ENCODE measurements at regions not wholly inside any gene's neighbourhood (a gene's known extent, or its start where the extent isn't known, plus 50 kb on each side); places are given as distances from the start of the nearest gene placed in this dataset.

DNA sequence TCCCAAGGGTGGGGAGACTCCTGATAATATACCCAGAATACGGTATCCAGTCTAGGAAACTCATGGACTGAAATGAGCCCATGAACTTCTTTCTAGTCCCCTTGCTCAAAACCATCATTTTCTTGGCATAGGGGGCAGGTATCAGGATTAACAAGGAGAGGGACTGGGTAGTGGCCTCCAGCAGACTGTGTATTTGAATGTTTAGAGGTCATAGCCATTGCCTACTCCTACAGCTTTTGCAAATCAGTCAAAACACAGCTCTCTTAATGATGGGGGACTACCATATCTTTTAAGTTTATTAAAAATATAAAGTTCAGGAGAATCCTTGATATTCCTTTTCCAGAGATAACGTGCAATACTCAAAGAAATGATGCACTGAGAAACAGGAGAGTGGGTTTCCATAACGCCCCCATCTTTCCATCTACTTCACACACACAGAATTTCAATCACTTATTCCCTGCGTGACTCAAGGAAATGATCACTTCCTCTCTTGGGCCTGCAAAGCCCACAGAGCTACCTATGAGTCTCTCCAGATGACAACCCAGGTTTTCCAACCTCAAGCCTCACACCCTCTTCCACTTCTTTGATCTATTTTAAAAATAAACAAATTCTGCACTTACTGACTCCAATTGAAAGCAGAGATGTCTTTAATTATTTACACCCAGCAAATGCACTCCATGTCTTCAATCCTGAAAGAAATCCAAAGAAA lies 584.0 kb upstream of the LMCD1 start:
- 73 to 83% methylated on average over 4 of the region's 4 CpGs for WGBS, 2 donors
- Histone ChIP-seq H3K4me3 (replicated peaks in 1 of 3) (no peak overlapping the region), H3K36me3 (no peaks in the 10 kb centered on the region), H3K27ac (no peak overlapping the region), H3K27me3 (no peaks in the 10 kb centered on the region), H3K9me3 (no peaks in the 10 kb centered on the region), H3K4me1 (no peaks in the 10 kb centered on the region)
- DNase-seq: no peak
- no peak for TF ChIP-seq POLR2A (IDR thresholded peaks at IDR 0.05)
- TF ChIP-seq, protein P1, sequence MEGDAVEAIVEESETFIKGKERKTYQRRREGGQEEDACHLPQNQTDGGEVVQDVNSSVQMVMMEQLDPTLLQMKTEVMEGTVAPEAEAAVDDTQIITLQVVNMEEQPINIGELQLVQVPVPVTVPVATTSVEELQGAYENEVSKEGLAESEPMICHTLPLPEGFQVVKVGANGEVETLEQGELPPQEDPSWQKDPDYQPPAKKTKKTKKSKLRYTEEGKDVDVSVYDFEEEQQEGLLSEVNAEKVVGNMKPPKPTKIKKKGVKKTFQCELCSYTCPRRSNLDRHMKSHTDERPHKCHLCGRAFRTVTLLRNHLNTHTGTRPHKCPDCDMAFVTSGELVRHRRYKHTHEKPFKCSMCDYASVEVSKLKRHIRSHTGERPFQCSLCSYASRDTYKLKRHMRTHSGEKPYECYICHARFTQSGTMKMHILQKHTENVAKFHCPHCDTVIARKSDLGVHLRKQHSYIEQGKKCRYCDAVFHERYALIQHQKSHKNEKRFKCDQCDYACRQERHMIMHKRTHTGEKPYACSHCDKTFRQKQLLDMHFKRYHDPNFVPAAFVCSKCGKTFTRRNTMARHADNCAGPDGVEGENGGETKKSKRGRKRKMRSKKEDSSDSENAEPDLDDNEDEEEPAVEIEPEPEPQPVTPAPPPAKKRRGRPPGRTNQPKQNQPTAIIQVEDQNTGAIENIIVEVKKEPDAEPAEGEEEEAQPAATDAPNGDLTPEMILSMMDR (IDR thresholded peaks at IDR 0.05): no peak
- intact Hi-C loops (cut with DNase I): no loop called here

DNA sequence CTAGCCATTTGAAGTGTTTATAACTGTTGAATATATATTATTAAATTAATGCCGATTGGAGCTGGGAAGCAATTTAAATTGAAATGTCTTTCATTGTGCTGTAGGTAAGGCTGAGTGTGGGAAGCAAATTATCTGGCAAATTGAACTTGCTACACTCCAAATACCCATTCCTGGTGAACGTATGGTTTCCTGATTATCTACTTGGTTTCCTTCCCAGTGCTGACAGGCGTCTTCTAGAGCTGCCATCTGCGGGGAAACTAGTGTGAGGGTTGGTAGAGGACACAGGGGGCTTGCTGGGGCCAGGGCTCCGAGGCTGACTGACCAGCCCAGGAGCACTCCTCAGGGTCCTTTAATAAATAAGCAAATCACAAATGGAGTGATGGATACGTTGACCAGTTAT lies 581.4 kb upstream of the LMCD1 start:
- no peaks in the 10 kb centered on the region for H3K27me3 ChIP-seq
- H3K9me3 ChIP-seq: no peaks in the 10 kb centered on the region
- no peak overlapping the region for H3K27ac ChIP-seq
- no peaks in the 10 kb centered on the region for H3K4me1 ChIP-seq
- intact Hi-C loops (cut with DNase I): no loop called here
- DNase-seq: no peak
- TF ChIP-seq POLR2A (IDR thresholded peaks at IDR 0.05): no peak
- TF ChIP-seq, protein P1 (IDR thresholded peaks at IDR 0.05): no peak
- no peak overlapping the region for H3K4me3 ChIP-seq (replicated peaks in 1 of 3)
- H3K36me3 ChIP-seq: no peaks in the 10 kb centered on the region
- 68 to 74% methylated on average over 6 of the region's 6 CpGs for WGBS, 2 donors

DNA sequence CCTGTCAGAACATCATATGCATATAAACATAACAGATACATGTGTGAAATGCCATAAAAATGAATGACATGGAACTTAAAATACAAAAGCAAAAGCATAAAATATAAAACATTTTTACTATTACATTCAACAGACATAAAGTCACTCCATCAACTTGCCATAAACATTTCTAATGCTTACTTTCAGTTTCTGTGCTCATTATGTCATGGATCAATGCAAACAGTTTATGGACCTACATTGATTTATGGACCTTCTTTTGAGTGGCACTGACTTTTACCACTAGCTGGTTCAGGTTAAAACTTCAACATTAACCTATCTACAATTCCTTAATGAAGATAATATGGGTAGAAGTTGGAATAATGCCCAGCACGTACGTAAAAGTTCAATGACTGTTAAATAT lies 577.4 kb upstream of the LMCD1 start:
- H3K9me3 ChIP-seq: no peaks in the 10 kb centered on the region
- no peaks in the 10 kb centered on the region for H3K4me1 ChIP-seq
- no peak overlapping the region for H3K27ac ChIP-seq
- H3K4me3 ChIP-seq (replicated peaks in 1 of 3): no peak overlapping the region
- TF ChIP-seq, protein P1 (IDR thresholded peaks at IDR 0.05): no peak
- TF ChIP-seq POLR2A (IDR thresholded peaks at IDR 0.05): no peak
- no peaks in the 10 kb centered on the region for H3K27me3 ChIP-seq
- H3K36me3 ChIP-seq: no peaks in the 10 kb centered on the region
- 80 to 83% methylated on average over 2 of the region's 2 CpGs for WGBS, 2 donors
- no peak for DNase-seq
- intact Hi-C loops (cut with DNase I): no loop called here

DNA sequence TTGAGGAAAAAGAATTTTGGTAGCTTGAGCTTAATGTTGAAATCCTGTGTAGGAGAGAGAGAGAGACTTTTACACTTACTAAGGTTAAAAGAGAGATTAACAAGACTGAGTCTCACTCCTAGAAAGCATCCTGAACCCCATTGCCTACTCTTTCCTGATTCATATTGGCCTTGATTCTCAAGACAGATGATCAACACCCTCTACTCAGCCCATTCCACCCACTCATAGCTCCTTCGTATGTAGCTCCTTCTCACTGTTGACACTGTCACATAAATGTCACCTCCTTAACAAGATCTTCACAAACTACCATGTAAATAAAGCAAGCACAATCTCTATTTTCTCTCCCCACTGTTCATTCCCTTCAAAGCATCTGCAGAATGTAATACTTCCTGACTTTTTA lies 574.6 kb upstream of the LMCD1 start:
- no peak for TF ChIP-seq POLR2A (IDR thresholded peaks at IDR 0.05)
- TF ChIP-seq, protein P1 (IDR thresholded peaks at IDR 0.05): no peak
- WGBS, 2 donors: 33 to 57% methylated on average over 1 of the region's 1 CpG

DNA sequence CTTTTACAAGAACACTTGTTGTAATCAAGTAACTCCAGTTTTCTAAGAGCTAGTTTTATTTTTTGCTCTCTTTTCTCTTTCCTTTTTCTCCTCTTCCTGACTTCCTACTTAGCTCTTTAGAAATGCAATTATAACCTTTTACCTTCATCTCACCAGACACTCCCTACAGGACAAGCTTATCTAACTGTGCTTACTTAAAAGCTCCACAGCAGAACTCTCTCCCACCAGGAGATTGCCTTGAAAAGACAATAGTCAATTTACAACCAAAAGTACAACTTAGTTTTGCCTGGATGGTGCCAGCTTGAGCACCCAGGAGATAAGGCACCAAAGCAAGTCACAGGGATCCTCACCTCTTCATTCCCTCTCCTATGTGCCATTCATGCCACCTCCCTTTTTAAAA lies 573.8 kb upstream of the LMCD1 start:
- no peak overlapping the region for H3K4me3 ChIP-seq (replicated peaks in 1 of 3)
- TF ChIP-seq POLR2A (IDR thresholded peaks at IDR 0.05): no peak
- TF ChIP-seq, protein P1 (IDR thresholded peaks at IDR 0.05): no peak
- no peaks in the 10 kb centered on the region for H3K4me1 ChIP-seq
- H3K36me3 ChIP-seq: no peaks in the 10 kb centered on the region
- no peaks in the 10 kb centered on the region for H3K27me3 ChIP-seq
- no peaks in the 10 kb centered on the region for H3K9me3 ChIP-seq
- H3K27ac ChIP-seq: no peak overlapping the region
- intact Hi-C loops (cut with DNase I): no loop called here
- no peak for DNase-seq

More for the DNA sequence above, 574.6 kb upstream of the LMCD1 start:
- intact Hi-C loops (cut with DNase I): no loop called here
- DNase-seq: no peak
- Histone ChIP-seq H3K4me1 (no peaks in the 10 kb centered on the region), H3K9me3 (no peaks in the 10 kb centered on the region), H3K4me3 (replicated peaks in 1 of 3) (no peak overlapping the region), H3K27ac (no peak overlapping the region), H3K36me3 (no peaks in the 10 kb centered on the region), H3K27me3 (no peaks in the 10 kb centered on the region)
